Parathyroid adenoma (tissue), 2 donors: ENCODE measurements at regions not wholly inside any gene's neighbourhood (a gene's known extent, or its start where the extent isn't known, plus 50 kb on each side); places are given as distances from the start of the nearest gene placed in this dataset.

ENCODE experiments used
- H2AFZ ChIP-seq: fragments of 300-600 bp; sonication (generic); one replicate; pipeline ENCODE4 v1.7.0; 2017; ENCODE audit warnings: antibody characterized with exemption, mild to moderate bottlenecking
- H3K27ac ChIP-seq: fragments of 300-600 bp; sonication (generic); one replicate; pipeline ENCODE4 v1.7.0; 2017
- H3K27me3 ChIP-seq: fragments of 300-600 bp; sonication (generic); one replicate; pipeline ENCODE4 v1.7.0; 2017; ENCODE audit warnings: low read length; ENCODE audit not compliant: control insufficient read depth, insufficient read depth
- H3K36me3 ChIP-seq: fragments of 300-600 bp; sonication (generic); one replicate; pipeline ENCODE4 v1.7.0; 2017; ENCODE audit warnings: low read length; ENCODE audit not compliant: control insufficient read depth, insufficient read depth
- H3K4me1 ChIP-seq: fragments of 300-600 bp; sonication (generic); one replicate; pipeline ENCODE4 v1.7.0; 2017; ENCODE audit warnings: control low read depth
- H3K4me2 ChIP-seq: fragments of 300-600 bp; sonication (generic); one replicate; pipeline ENCODE4 v1.7.0; 2017; ENCODE audit warnings: low read length
- H3K4me3 ChIP-seq: fragments of 300-600 bp; sonication (generic); one replicate; pipeline ENCODE4 v1.7.0; 2017; ENCODE audit warnings: low read depth, low read length
- H3K79me2 ChIP-seq: fragments of 300-600 bp; sonication (generic); one replicate; pipeline ENCODE4 v1.7.0; 2017; ENCODE audit warnings: control low read depth
- H3K9ac ChIP-seq: fragments of 300-600 bp; sonication (generic); one replicate; pipeline ENCODE4 v1.7.0; 2017; ENCODE audit warnings: mild to moderate bottlenecking
- H3K9me3 ChIP-seq: fragments of 300-600 bp; sonication (generic); one replicate; pipeline ENCODE4 v1.7.0; 2017; ENCODE audit warnings: low read length; ENCODE audit not compliant: control insufficient read depth
- CTCF ChIP-seq: fragments of 300-600 bp; sonication (generic); IDR thresholded peaks from one replicate; pipeline ENCODE4 v1.7.0; 2017; ENCODE audit warnings: antibody characterized with exemption, mild to moderate bottlenecking
- donor health status: primary hyperparathyroidism.

- Histone ChIP-seq H2AFZ (peak overlapping the region; percentile 5), H3K4me3 (no peak overlapping the region), H3K9ac (no peak overlapping the region), H3K27me3 (no peaks in the 10 kb centered on the region), H3K27ac (no peak overlapping the region), H3K4me2 (no peak overlapping the region), H3K36me3 (no peaks in the 10 kb centered on the region), H3K79me2 (no peaks in the 10 kb centered on the region), H3K4me1 (no peaks in the 10 kb centered on the region), H3K9me3 (no peaks in the 10 kb centered on the region)
- TF ChIP-seq CTCF, result no peak
Measured at GRCh38 chr18:22856870-22857269, 76.3 kb upstream of the RBBP8 start.

GRCh38 chr18:22858121-22858520 lies 75.0 kb upstream of the RBBP8 start:
- no peak overlapping the region for H3K4me3 ChIP-seq

GRCh38 chr18:22860807-22861206 lies 72.3 kb upstream of the RBBP8 start:
- no peak overlapping the region for H3K9ac ChIP-seq
- H3K4me3 ChIP-seq, result no peak overlapping the region
- H3K36me3 ChIP-seq, result no peaks in the 10 kb centered on the region
- H2AFZ ChIP-seq, result no peak overlapping the region
- no peak for TF ChIP-seq CTCF
- no peaks in the 10 kb centered on the region for H3K79me2 ChIP-seq
- no peak overlapping the region for H3K27ac ChIP-seq
- no peaks in the 10 kb centered on the region for H3K4me1 ChIP-seq
- H3K4me2 ChIP-seq, result no peak overlapping the region
- no peaks in the 10 kb centered on the region for H3K9me3 ChIP-seq
- no peaks in the 10 kb centered on the region for H3K27me3 ChIP-seq

More at GRCh38 chr18:22858121-22858520, 75.0 kb upstream of the RBBP8 start:
- Histone ChIP-seq H3K9me3 (no peaks in the 10 kb centered on the region), H3K36me3 (no peaks in the 10 kb centered on the region), H3K27me3 (no peaks in the 10 kb centered on the region), H2AFZ (no peak overlapping the region), H3K4me1 (no peaks in the 10 kb centered on the region), H3K79me2 (no peaks in the 10 kb centered on the region), H3K4me2 (no peak overlapping the region), H3K9ac (no peak overlapping the region), H3K27ac (no peak overlapping the region)
- TF ChIP-seq CTCF, result no peak

GRCh38 chr18:22865354-22866116 lies 67.6 kb upstream of the RBBP8 start:
- no peak overlapping the region for H3K4me2 ChIP-seq
- H3K4me3 ChIP-seq, result no peak overlapping the region
- H3K79me2 ChIP-seq, result no peaks in the 10 kb centered on the region
- no peak for TF ChIP-seq CTCF
- H3K9me3 ChIP-seq, result no peaks in the 10 kb centered on the region
- H3K9ac ChIP-seq, result no peak overlapping the region
- no peaks in the 10 kb centered on the region for H3K4me1 ChIP-seq
- no peaks in the 10 kb centered on the region for H3K27me3 ChIP-seq
- peak overlapping the region; percentile 40 for H2AFZ ChIP-seq
- no peaks in the 10 kb centered on the region for H3K36me3 ChIP-seq
- no peak overlapping the region for H3K27ac ChIP-seq

GRCh38 chr18:22868831-22869230 lies 64.3 kb upstream of the RBBP8 start:
- TF ChIP-seq CTCF, result no peak
- no peak overlapping the region for H3K9ac ChIP-seq
- peaks cover 9% of the 10 kb centered on the region for H3K4me1 ChIP-seq
- no peak overlapping the region for H3K4me2 ChIP-seq
- H3K9me3 ChIP-seq, result no peaks in the 10 kb centered on the region
- H3K27ac ChIP-seq, result no peak overlapping the region
- H3K36me3 ChIP-seq, result no peaks in the 10 kb centered on the region
- no peaks in the 10 kb centered on the region for H3K79me2 ChIP-seq
- no peak overlapping the region for H2AFZ ChIP-seq
- H3K27me3 ChIP-seq, result no peaks in the 10 kb centered on the region
- H3K4me3 ChIP-seq, result no peak overlapping the region
